ENCODE measurements at regions not wholly inside any gene's neighbourhood (a gene's known extent, or its start where the extent isn't known, plus 50 kb on each side); places are given as distances from the start of the nearest gene placed in this dataset.

- TF ChIP-seq POLR2A (IDR thresholded peaks at IDR 0.05; ENCODE audit: low read depth, low read length) (no peak), TAF1 (IDR thresholded peaks at IDR 0.05; ENCODE audit: borderline replicate concordance, low read depth, low read length) (no peak), POLR2AphosphoS5 (IDR thresholded peaks at IDR 0.05; ENCODE audit: low read depth, low read length) (no peak)
Observed at GRCh38 chr11:27214713-27215112, 148.3 kb downstream of the CCDC34 start.

Measured in GM12892 (cell line).